ENCODE measurements at regions not wholly inside any gene's neighbourhood (a gene's known extent, or its start where the extent isn't known, plus 50 kb on each side); places are given as distances from the start of the nearest gene placed in this dataset.
"Not testable (repeated sequence)": the region's sequence is repeated elsewhere in the genome, so short reads cannot be mapped to it uniquely, and the experiment has no call there.

DNA sequence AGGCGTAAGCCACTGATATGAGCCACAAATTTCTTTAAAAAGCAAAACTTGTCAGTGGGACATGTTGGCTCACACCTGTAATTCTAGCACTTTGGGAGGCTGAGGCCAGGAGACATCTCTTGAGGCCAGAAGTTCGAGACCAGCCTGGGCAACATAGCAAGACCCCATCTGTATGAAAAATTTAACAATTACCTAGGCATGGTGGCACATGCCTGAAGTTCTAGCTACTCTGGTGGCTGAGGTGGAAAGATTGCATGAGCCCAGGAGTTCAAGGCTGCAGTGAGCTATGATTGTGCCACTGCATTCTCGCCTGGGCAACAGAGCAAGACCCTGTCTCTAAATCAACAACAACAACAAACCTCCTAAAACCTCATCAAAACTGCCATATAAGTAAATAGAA is 147.6 kb upstream of the BARHL2 start:
- H3K27me3 Mint-ChIP-seq: peaks cover 9 to 26% of the 10 kb centered on the region in 2 donors
- ATAC-seq (replicated peaks): no peak
- H3K4me1 Mint-ChIP-seq (ENCODE audit: low read depth in 2 of 2): no peaks in the 10 kb centered on the region
- no peak for DNase-seq
- H3K4me3 Mint-ChIP-seq: no peak overlapping the region
- no peaks in the 10 kb centered on the region for H3K9me3 Mint-ChIP-seq
- no peaks in the 10 kb centered on the region for H3K36me3 Mint-ChIP-seq (ENCODE audit: insufficient read depth)
- H3K27ac Mint-ChIP-seq: no peak overlapping the region

DNA sequence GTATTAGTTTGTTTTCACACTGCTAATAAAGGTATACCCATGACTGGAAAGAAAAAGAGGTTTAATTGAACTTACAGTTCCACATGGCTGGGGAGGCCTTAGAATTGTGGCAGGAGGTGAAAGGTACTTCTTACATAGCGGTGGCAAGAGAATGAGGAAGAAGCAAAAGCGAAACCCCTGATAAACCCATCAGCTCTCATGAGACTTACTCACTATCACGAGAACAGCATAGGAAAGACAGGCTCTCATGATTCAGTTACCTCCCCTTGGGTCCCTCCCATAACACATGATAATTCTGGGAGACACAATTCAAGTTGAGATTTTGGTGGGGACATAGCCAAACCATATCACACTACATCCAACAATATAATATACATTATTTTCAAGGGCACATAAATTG is 145.7 kb upstream of the BARHL2 start:
- Mint-ChIP-seq H3K27me3 (peaks cover 14 to 28% of the 10 kb centered on the region in 2 donors), H3K9me3 (no peaks in the 10 kb centered on the region), H3K4me1 (ENCODE audit: low read depth in 2 of 2) (no peaks in the 10 kb centered on the region), H3K36me3 (ENCODE audit: insufficient read depth) (no peaks in the 10 kb centered on the region), H3K27ac (no peak overlapping the region), H3K4me3 (no peak overlapping the region)
- no peak for ATAC-seq (replicated peaks)
- DNase-seq: no peak

DNA sequence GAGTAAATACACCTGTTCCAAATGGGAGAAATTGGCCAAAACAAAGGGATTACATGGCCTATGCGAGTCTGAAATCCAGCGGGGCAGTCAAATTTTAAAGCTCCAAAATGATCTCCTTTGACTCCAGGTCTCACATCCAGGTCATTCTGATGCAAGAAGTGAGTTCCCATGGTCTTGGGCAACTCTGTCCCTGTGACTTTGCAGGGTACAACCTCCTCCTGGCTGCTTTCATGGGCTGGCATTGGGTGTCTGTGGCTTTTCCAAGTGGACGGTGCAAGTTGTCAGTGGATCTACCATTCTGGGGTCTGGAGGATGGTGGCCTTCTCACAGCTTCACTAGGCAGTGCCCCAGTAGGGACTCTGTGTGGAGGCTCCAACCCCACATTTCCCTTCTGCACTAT is 144.3 kb upstream of the BARHL2 start:
- H3K27ac Mint-ChIP-seq; H3K36me3 Mint-ChIP-seq (ENCODE audit: insufficient read depth); H3K9me3 Mint-ChIP-seq; H3K4me3 Mint-ChIP-seq; DNase-seq; ATAC-seq (replicated peaks); H3K4me1 Mint-ChIP-seq (ENCODE audit: low read depth in 2 of 2): not testable (repeated sequence)
- H3K27me3 Mint-ChIP-seq: peaks cover 28 to 37% of the 10 kb centered on the region in 2 donors

DNA sequence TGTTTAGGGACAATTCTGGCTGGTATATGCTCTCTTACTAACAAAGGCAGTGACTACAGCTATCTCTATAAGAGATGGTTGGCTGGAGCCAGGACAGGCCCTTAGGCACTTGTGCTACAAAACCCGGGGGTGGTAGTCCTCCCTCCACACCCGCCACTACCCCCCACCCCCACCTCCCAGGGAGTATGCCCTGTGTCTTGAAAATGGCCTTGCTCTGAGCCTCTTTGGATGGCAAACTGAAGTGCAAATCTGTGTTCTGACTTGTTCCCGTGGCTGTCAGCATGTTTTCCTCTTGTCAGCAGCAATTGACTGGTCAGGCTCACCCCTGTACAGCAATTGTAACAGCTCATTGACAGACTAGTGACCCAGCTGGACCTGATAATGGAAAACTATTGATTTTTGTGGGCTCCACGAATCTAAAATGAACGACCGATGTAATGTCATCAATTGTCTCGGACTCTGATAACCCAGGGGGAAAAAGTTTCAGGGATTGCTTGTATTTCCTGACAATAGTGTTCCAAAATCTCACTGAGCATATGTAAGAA is 139.4 kb upstream of the BARHL2 start:
- DNase-seq (no peak), ATAC-seq (replicated peaks) (no peak)
- H3K27ac Mint-ChIP-seq: no peak overlapping the region
- peaks cover 0 to 6% of the 10 kb centered on the region in 2 donors for H3K4me1 Mint-ChIP-seq (ENCODE audit: low read depth in 2 of 2)
- H3K9me3 Mint-ChIP-seq: no peaks in the 10 kb centered on the region
- no peak overlapping the region for H3K4me3 Mint-ChIP-seq
- no peaks in the 10 kb centered on the region for H3K36me3 Mint-ChIP-seq (ENCODE audit: insufficient read depth)
- peaks cover 43 to 60% of the 10 kb centered on the region in 2 donors for H3K27me3 Mint-ChIP-seq

DNA sequence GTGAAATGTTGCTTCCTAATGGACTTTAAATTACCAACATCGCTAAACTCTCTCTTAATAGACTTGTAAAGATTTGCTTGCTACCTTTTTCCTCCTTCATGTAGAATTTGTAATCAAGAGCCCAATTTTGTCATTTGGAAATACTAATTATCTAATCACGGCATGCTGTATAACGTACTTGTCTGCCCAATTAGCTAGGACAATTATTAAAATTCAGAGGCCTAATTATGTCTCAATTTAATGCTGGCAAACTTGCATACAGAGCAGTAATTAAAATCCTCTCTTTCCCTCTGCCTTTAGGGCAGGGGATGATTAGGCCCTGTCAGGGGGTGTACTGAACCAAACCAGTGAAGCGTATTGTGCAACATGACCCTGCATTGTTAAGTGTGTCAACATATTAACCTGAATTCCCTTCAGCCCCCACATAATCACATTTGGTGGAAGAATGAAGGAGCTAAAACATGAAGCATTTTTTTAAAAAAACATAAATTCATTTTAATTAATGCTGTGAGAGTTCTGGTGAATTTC is 137.4 kb upstream of the BARHL2 start:
- Mint-ChIP-seq H3K36me3 (ENCODE audit: insufficient read depth) (no peaks in the 10 kb centered on the region), H3K4me3 (no peak overlapping the region), H3K27me3 (peaks cover 56 to 61% of the 10 kb centered on the region in 2 donors), H3K9me3 (no peaks in the 10 kb centered on the region), H3K4me1 (ENCODE audit: low read depth in 2 of 2) (peaks cover 4 to 6% of the 10 kb centered on the region in 2 donors), H3K27ac (no peak overlapping the region)
- DNase-seq: no peak
- ATAC-seq (replicated peaks): no peak

DNA sequence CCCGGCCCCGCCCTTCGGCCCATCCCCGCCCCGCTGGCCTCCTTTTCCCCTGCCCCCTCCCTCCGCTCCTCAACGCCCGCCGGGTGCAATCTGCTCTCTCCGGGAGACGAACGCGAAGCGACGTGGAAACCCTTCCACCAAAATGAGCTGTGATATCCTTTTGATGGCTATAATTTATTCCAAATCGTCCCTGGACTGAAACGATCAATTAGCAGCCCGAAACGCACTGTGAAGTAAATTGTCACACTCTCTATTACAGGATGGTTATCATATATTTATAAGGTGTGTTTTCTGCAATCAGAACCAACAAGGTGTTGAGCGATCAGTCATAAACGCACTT is 134.6 kb upstream of the BARHL2 start:
- Mint-ChIP-seq H3K4me3 (peak overlapping the region; percentile 83 to 89), H3K9me3 (no peaks in the 10 kb centered on the region), H3K4me1 (ENCODE audit: low read depth in 2 of 2) (peaks cover 4 to 6% of the 10 kb centered on the region in 2 donors), H3K36me3 (ENCODE audit: insufficient read depth) (no peaks in the 10 kb centered on the region), H3K27ac (peak overlapping the region in 1 of 2 donors; percentile 32), H3K27me3 (peaks cover 56 to 73% of the 10 kb centered on the region in 2 donors)
- DNase-seq (no peak), ATAC-seq (replicated peaks) (no peak)

DNA sequence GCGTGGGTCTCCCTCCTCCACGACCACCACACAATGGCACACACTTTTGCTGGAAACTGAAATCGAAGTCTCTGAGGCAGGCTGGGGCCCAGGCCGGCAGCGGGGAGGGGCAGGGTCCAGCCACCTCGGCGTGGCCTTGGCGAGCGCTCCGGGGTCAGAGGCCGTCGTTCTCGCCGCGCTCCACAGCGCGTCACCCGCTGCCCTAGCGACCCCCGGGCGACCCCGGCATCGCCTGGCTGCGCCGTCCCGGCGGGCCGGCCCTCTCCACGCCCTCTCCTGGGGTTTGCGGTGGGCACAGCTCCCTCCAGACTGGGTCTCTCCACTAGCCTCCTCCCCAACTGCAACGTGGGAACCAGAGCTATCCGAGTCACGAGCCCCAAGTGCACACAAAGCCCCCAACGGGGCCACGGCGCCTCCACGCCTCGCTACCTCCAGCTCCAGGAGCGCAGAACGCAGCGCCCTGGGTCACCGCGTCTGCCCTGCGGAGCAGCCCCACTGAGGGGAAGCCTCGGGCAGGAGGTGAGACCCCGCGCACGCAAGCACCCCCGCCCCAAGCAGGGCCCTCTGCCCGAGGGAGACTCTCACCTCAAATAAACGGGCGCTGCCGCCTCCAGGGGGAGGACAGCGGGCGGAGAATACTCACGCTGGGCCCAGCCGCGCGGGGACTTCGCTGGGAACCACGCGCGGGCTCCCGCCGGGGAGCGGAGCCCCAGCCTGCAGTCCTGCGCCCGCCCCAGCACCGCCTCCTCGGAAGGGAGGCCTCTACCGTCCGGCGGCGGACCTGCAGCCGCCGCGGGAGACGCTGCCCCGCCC is 134.0 kb upstream of the BARHL2 start:
- peak overlapping the region in 1 of 2 donors; percentile 32 for H3K27ac Mint-ChIP-seq
- ATAC-seq (replicated peaks) (peak; percentile 96), DNase-seq (peak; percentile 53 to 63 (median 60))
- no peaks in the 10 kb centered on the region for H3K9me3 Mint-ChIP-seq
- peak overlapping the region; percentile 83 to 89 for H3K4me3 Mint-ChIP-seq
- H3K36me3 Mint-ChIP-seq (ENCODE audit: insufficient read depth): no peaks in the 10 kb centered on the region
- H3K27me3 Mint-ChIP-seq: peaks cover 50 to 72% of the 10 kb centered on the region in 2 donors
- H3K4me1 Mint-ChIP-seq (ENCODE audit: low read depth in 2 of 2): peaks cover 4 to 6% of the 10 kb centered on the region in 2 donors

DNA sequence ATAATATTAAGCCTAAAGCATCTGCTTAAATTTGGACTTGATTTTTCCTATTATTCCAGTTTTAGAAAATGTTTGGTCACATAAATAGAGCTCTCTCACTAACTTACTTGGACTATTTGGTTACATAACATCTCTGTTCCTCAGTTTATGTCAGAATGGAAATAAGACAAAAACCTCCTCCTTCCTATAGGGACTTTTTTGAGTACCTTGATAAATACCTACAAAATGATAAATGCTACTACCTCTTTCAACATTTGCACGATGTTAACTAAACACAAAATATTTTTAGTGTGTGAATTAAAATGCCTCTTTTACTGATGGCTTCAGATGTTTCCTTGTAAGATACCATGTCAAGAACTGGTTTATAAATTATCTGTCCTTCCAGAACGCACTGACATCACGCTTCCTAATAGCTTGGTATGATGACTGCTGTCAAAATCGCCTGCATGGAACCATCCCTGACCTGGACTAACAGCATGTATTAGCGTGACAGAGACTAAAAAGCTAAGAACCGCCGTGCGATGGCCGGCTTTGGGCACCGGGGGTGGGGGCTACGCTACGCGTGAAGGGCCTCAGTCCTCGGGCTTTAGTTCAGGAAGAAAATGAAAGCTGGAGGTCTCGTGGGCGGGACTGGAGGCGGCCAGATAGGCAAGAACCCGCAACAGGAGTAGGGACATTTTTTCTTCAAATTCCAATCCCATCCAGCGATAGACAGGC is 133.2 kb upstream of the BARHL2 start:
- Mint-ChIP-seq H3K4me3 (peak overlapping the region; percentile 83 to 89), H3K27me3 (peaks cover 45 to 69% of the 10 kb centered on the region in 2 donors), H3K9me3 (no peaks in the 10 kb centered on the region), H3K27ac (no peak overlapping the region), H3K4me1 (ENCODE audit: low read depth in 2 of 2) (peaks cover 4 to 6% of the 10 kb centered on the region in 2 donors), H3K36me3 (ENCODE audit: insufficient read depth) (no peaks in the 10 kb centered on the region)
- DNase-seq (no peak), ATAC-seq (replicated peaks) (no peak)

DNA sequence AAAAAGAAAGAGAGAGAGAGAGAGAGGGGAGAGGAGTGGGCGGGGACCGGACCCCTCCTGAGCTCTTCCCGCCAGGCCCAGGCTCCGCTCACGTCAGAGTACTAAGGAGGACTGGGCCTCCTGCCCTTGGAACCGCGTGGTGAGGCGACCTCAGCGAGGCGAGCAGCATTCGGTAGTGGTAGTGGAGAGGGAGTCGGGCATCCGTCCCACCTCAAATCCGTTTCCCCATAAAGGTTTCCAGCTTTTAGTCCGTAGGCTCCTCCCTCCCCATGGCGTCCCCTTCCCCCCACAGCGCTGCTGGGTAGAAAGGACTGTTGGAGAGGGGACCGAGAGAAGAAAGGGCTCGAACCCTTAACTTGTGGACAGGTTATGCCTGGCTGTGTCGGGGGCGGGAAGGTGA is 124.4 kb upstream of the BARHL2 start:
- H3K4me3 Mint-ChIP-seq: no peak overlapping the region
- H3K27me3 Mint-ChIP-seq: peaks cover 83 to 96% of the 10 kb centered on the region in 2 donors
- H3K36me3 Mint-ChIP-seq (ENCODE audit: insufficient read depth): peaks cover 2% of the 10 kb centered on the region
- ATAC-seq (replicated peaks) (no peak), DNase-seq (no peak)
- H3K27ac Mint-ChIP-seq: no peak overlapping the region
- H3K9me3 Mint-ChIP-seq: no peaks in the 10 kb centered on the region
- peaks cover 5 to 8% of the 10 kb centered on the region in 2 donors for H3K4me1 Mint-ChIP-seq (ENCODE audit: low read depth in 2 of 2)

DNA sequence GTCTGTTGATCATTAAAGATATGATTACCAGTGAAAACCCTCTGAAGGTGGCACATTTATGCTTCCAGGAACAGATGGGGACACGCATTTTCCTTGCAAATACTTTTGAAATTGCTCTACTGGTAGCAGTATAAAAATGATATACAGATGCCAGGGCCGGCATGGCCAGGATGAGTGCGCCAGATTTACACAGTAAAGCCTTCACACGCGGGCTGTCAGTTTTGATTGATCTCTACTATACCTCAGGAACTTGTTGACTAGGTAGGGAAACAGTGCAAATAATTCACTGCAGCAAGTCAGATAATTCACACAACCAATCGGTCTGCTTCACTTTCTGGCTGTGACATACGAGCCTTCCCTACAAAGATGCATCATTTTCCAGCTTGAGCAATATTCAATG is 123.2 kb upstream of the BARHL2 start:
- ATAC-seq (replicated peaks): no peak
- H3K4me1 Mint-ChIP-seq (ENCODE audit: low read depth in 2 of 2): peaks cover 6 to 9% of the 10 kb centered on the region in 2 donors
- no peak overlapping the region for H3K27ac Mint-ChIP-seq
- DNase-seq: no peak
- no peaks in the 10 kb centered on the region for H3K9me3 Mint-ChIP-seq
- H3K4me3 Mint-ChIP-seq: no peak overlapping the region
- peaks cover 88 to 100% of the 10 kb centered on the region in 2 donors for H3K27me3 Mint-ChIP-seq
- H3K36me3 Mint-ChIP-seq (ENCODE audit: insufficient read depth): peaks cover 3% of the 10 kb centered on the region

DNA sequence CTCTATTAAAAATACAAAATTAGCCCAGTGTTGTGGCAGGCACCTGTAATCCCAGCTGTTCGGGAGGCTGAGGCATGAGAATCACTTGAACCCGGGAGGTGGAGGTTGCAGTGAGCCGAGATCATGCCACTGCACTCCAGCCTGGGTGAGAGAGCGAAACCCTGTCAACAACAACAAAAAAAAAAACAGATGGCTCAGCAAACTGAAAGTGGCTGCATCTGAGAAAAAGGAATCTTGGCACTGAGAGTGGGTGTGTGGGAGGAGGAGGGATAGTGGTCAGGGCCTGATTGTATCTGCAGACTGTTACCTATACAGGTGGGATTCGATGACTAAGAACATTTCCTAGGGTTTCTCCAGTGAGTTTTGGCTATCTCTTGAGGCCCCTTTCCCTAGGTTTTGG is 122.2 kb upstream of the BARHL2 start:
- ATAC-seq (replicated peaks): no peak
- Mint-ChIP-seq H3K9me3 (no peaks in the 10 kb centered on the region), H3K36me3 (ENCODE audit: insufficient read depth) (peaks cover 6% of the 10 kb centered on the region), H3K4me3 (no peak overlapping the region), H3K4me1 (ENCODE audit: low read depth in 2 of 2) (peaks cover 6 to 19% of the 10 kb centered on the region in 2 donors), H3K27me3 (peaks cover 88 to 100% of the 10 kb centered on the region in 2 donors), H3K27ac (no peak overlapping the region)
- no peak for DNase-seq

DNA sequence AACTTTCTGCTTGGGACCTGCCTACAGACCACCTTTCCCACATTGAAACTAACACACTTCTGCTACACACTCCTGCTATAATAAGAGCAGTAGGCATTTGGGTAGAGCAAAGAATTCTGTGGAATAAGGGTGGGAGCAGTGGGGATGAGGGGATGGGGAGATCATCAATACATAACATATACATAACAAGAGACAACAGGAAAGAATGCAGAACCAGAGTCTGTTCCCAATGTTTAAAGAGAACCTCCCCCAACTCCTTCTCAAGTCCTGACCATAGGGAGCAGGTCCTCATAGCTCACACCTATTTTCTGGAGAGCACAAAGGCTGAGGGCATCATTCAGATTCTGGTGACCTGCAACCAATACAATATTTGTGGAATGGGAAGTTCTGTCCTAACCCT is 121.6 kb upstream of the BARHL2 start:
- DNase-seq (no peak), ATAC-seq (replicated peaks) (no peak)
- H3K27me3 Mint-ChIP-seq: peaks cover 88 to 100% of the 10 kb centered on the region in 2 donors
- peaks cover 6% of the 10 kb centered on the region for H3K36me3 Mint-ChIP-seq (ENCODE audit: insufficient read depth)
- peaks cover 6 to 21% of the 10 kb centered on the region in 2 donors for H3K4me1 Mint-ChIP-seq (ENCODE audit: low read depth in 2 of 2)
- H3K4me3 Mint-ChIP-seq: no peak overlapping the region
- H3K9me3 Mint-ChIP-seq: no peaks in the 10 kb centered on the region
- H3K27ac Mint-ChIP-seq: no peak overlapping the region

DNA sequence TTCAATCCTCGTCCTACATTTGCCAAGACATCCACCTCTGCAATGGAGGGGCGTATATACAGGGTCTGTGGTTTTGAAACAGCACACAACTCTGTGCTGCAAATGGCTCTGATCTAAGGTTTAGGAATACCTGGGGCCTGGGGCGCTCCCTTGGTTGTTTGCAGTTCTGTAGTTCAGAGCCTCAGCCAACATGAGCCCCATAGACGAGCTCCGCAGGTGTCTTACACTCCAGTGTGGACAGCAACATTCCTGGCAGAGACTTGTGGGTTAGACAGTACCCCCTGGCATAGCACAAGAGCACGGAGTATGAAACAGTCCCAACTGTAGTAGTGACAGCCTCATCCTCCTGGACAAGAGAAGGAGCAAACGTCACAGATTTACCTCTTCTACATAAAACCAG is 120.3 kb upstream of the BARHL2 start:
- H3K36me3 Mint-ChIP-seq (ENCODE audit: insufficient read depth): peaks cover 6% of the 10 kb centered on the region
- DNase-seq: no peak
- no peak overlapping the region for H3K27ac Mint-ChIP-seq
- no peak overlapping the region for H3K4me3 Mint-ChIP-seq
- no peaks in the 10 kb centered on the region for H3K9me3 Mint-ChIP-seq
- peaks cover 6 to 21% of the 10 kb centered on the region in 2 donors for H3K4me1 Mint-ChIP-seq (ENCODE audit: low read depth in 2 of 2)
- peaks cover 88 to 100% of the 10 kb centered on the region in 2 donors for H3K27me3 Mint-ChIP-seq
- no peak for ATAC-seq (replicated peaks)

All from effector memory CD8-positive, alpha-beta T cell (primary cell).